GM06990 (cell line): ENCODE measurements at regions not wholly inside any gene's neighbourhood (a gene's known extent, or its start where the extent isn't known, plus 50 kb on each side); places are given as distances from the start of the nearest gene placed in this dataset.

Experiments used
- DNase-seq: peaks from one replicate; pipeline ENCODE4 v3.0.0-alpha.2; 2011; ENCODE audit not compliant: insufficient read length; ENCODE audit errors: extremely low read depth
- H3K27me3 ChIP-seq: replicated peaks from 2 replicates; pipeline ENCODE4 v1.6.0; 2011; ENCODE audit warnings: low read length; ENCODE audit not compliant: control insufficient read depth, insufficient read depth
- H3K36me3 ChIP-seq: 2 replicates; pipeline ENCODE4 v1.5.1; 2011; ENCODE audit warnings: low read length; ENCODE audit not compliant: control insufficient read depth, insufficient read depth
- H3K4me3 ChIP-seq: replicated peaks from 2 replicates; pipeline ENCODE4 v1.5.1; 2011; ENCODE audit warnings: low read depth, mild to moderate bottlenecking, control low read depth, low read length
- TF ChIP-seq, protein P1 (sequence below): IDR thresholded peaks from 2 replicates; pipeline ENCODE4 v1.5.1; 2011; ENCODE audit warnings: low read length, control low read depth, mild to moderate bottlenecking, inconsistent platforms; ENCODE audit not compliant: insufficient read depth, poor library complexity, severe bottlenecking

DNA sequence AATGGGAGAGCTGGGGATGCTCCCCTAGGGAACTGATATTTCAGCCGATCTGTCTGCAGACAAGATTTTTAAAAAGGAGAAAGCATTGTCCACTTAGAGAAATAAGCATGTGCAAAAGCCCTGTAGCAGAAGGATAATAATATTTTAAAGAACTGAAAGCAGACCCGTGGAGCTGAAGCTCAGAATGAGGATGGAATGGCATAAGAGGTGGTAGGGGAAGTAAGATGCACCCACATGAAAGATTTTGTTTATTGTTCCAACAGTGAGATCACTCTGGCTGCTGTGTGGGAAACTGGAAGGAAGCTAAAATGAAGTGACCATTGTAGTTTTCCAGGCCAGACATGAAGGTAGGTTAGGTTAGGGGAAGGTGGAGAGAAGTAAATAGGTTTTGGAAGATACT lies 266.4 kb upstream of the PRDM1 start:
- no peak for DNase-seq
- TF ChIP-seq, protein P1, sequence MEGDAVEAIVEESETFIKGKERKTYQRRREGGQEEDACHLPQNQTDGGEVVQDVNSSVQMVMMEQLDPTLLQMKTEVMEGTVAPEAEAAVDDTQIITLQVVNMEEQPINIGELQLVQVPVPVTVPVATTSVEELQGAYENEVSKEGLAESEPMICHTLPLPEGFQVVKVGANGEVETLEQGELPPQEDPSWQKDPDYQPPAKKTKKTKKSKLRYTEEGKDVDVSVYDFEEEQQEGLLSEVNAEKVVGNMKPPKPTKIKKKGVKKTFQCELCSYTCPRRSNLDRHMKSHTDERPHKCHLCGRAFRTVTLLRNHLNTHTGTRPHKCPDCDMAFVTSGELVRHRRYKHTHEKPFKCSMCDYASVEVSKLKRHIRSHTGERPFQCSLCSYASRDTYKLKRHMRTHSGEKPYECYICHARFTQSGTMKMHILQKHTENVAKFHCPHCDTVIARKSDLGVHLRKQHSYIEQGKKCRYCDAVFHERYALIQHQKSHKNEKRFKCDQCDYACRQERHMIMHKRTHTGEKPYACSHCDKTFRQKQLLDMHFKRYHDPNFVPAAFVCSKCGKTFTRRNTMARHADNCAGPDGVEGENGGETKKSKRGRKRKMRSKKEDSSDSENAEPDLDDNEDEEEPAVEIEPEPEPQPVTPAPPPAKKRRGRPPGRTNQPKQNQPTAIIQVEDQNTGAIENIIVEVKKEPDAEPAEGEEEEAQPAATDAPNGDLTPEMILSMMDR, result no peak
- H3K36me3 ChIP-seq, result no peaks in the 10 kb centered on the region
- no peaks in the 10 kb centered on the region for H3K27me3 ChIP-seq
- H3K4me3 ChIP-seq, result no peak overlapping the region

DNA sequence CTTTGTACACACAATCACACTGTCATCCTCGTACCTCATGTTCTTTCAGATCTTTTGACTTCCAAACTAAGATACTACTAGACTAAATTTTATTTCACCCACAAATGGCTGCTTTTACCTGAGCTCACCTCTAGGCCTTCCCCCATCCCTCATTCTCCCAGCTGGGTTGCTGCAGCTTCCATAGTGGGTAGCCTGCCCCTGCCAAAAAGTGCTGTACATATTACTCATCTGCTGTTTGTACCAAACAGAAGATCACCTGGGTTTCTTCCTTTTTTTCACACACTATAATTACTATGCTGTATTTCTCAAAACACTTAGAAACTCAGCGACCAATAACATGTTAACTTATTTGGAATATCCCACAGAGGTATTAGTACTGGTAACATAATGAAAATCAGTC lies 267.6 kb upstream of the PRDM1 start:
- no peaks in the 10 kb centered on the region for H3K36me3 ChIP-seq
- no peaks in the 10 kb centered on the region for H3K27me3 ChIP-seq
- DNase-seq, result no peak
- TF ChIP-seq, protein P1, result no peak
- H3K4me3 ChIP-seq, result no peak overlapping the region

DNA sequence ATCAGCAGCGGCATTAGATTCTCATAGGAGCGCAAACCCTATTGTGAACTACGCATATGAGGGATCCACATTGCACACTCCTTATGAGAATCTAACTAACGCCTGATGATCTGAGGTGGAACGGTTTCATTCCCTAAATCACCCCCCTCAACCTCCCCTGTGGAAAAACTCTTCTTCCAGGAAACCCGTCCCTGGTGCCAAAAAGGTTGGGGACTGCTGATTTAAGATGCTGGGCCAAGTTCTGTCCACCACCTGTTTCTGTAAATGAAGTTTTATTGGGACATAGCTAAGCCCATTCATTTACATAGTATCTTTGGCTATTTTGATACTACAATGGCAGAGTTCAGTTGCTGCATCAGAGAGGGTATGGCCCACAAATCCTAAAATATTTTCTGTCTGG lies 268.2 kb upstream of the PRDM1 start:
- Histone ChIP-seq H3K27me3 (no peaks in the 10 kb centered on the region), H3K36me3 (no peaks in the 10 kb centered on the region), H3K4me3 (no peak overlapping the region)
- DNase-seq, result no peak
- TF ChIP-seq, protein P1, result no peak

DNA sequence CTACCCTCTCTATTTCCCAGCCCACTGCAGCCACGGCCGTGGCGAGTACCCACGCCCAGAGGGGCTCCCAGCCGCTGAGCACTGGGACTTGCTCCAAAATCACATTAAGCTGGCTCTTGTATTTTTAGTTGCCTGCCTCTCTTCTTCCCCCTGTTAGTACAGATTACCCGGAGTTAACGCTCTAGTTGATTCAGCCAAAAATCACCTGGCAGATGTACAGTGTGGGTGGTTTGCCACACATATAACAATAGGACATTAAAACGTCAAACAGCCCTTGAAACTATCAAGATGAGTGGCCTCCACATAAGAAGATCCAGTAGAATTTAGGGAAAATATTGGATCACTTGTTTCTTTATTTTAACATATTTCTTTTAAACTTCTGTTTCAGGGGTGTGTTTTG lies 268.8 kb upstream of the PRDM1 start:
- no peak for DNase-seq

DNA sequence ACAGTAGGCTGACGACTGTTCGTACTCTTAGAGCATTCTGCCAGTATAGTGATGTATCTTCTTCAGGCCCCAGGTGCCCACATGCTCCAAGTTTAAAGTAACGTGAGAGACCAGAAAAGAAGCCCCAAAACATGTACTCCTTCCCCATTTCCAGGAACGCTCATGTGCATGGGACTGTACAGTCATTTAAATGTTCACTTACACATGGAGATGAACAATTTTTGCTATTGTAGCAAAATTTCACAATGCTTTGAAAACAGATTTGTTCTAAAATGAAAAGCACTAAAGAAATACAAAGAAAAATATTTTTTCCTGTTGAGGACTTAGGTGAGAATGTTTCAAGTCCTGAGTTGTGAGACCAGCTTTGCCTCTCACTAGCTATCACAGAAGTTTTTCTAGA lies 269.3 kb upstream of the PRDM1 start:
- DNase-seq, result no peak
- H3K4me3 ChIP-seq, result no peak overlapping the region
- TF ChIP-seq, protein P1, result no peak
- H3K36me3 ChIP-seq, result no peaks in the 10 kb centered on the region
- no peaks in the 10 kb centered on the region for H3K27me3 ChIP-seq

More for the DNA sequence above, 268.8 kb upstream of the PRDM1 start:
- TF ChIP-seq, protein P1, result no peak
- Histone ChIP-seq H3K4me3 (no peak overlapping the region), H3K27me3 (no peaks in the 10 kb centered on the region), H3K36me3 (no peaks in the 10 kb centered on the region)

DNA sequence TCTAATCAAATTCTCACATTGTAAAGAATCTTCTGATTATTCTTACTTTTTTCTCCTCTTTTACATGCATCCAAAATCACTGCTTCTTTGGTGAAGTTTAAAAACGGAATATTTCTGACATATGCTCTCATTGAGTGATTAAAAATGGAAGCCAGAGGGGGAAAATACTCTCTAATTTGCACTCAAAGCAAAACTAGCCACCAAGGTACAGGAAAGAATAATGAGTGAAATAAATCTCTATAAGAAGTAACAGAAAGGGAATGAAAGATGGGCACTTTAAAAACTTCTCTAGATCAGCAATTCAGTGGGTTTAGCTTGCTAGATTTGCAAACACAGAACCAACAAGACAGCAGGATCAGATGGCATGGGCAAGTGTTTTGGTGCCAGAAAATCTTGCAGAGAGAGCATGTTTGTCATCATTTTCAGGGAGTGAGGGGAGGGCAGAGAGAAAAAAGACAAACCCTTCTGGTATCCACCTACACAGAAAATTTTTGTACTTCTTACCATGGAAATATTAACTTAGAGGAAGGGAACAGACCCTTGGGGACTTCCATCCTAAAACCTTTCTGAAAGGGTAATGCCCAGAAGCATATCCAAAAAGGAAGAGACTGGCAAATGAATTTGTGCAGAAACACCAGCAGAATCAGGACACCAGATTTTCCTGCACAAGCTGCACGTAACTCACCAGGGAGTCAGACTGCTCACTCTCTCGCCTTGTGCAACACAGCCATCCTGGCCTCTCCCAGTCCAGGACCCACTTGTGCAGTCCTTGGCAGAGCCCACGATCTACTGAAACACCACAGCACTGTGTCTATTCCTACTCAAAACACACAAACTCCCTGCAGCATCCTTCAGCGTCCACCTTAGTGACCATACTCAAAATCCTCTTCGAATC lies 270.2 kb upstream of the PRDM1 start:
- TF ChIP-seq, protein P1, result no peak
- no peak for DNase-seq
- Histone ChIP-seq H3K36me3 (no peaks in the 10 kb centered on the region), H3K27me3 (no peaks in the 10 kb centered on the region), H3K4me3 (no peak overlapping the region)
